Sciatic nerve (tissue), 2 donors: ENCODE measurements at regions not wholly inside any gene's neighbourhood (a gene's known extent, or its start where the extent isn't known, plus 50 kb on each side); places are given as distances from the start of the nearest gene placed in this dataset.

Experiments
- ATAC-seq: fragments of 200-7000 bp; cut with Tn5 transposase; one replicate; pipeline ENCODE4 v1.9.1; 2020; ENCODE audit warnings: mild to moderate bottlenecking, moderate library complexity
- DNase-seq: peaks from one replicate; pipeline ENCODE4 v3.0.0-alpha.2; 2020; ENCODE audit warnings: low spot score
- intact Hi-C: fragments of 100-400 bp; cut with DNase I; formaldehyde crosslinking; loops from one replicate; pipeline ENCODE4 v1.14.2; 2022
- donor health status: DM: no; HTN: no; CAD: no.
- donor health status: DM: no; HTN: no; CAD: no.

DNA sequence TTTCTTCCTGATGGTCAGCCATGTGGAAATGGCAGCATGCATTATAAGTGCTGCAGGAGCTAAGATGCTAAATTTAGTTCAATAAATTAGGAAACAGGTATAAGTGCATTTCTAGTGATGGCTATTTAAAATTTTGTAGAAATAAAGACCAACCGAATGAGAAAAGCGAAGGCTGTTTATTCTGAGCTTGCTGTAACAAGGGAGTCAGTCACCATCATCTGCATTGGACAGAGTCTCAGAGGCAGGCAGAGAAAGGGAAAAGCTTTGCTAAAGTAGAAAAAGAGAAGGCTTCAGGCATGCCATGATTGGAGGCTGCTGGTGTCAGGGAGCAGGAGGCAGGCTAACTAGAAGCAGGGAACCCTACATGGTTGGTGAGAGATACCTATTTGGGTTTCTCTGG, 451.0 kb downstream of the EDEM1 start:
- intact Hi-C loops = no loop called here
- ATAC-seq = no peak

DNA sequence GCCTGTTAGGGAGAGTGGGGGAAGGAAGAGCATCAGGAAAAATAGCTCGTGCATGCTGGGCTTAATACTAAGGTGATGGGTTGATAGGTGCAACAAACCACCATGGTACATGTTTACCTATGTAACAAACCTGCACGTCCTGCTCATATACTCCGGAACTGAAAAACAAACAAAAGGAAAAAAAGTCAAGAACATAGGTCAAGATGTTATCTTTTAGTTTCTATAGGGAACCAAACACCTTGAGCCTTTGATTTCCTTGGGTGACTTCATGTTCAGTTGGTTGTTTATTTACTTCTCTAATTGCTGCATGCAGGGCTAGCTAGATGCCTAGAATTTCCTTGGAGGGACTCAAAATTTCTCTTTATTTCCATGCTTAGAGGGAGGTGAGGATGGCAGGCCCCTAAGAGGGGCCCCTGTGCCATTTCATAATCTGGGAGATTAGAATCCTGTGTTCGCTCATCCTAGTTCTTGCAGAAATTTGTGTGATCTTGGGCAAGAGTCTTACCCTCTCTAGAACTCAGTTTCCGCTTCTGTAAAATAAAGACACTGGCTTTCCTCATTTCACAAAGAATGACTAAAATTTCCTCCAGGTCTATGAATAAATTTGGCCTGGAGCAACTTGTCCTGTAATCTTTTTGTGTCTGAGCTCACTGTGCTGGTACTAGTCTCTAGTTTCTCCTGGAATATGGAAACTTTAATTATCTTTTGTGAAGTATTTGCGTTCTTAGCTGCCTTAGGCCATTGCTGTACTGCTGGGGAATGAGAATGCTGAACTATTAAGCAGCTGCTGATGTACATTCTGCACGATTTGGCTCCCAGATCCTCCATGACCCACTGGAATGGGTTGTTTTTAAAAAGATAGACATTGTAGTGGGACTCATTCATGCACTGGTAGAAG, 457.5 kb downstream of the EDEM1 start:
- DNase-seq = no peak
- no peak for ATAC-seq
- intact Hi-C loops = no loop called here

More for the DNA sequence above, 451.0 kb downstream of the EDEM1 start:
- DNase-seq = no peak

DNA sequence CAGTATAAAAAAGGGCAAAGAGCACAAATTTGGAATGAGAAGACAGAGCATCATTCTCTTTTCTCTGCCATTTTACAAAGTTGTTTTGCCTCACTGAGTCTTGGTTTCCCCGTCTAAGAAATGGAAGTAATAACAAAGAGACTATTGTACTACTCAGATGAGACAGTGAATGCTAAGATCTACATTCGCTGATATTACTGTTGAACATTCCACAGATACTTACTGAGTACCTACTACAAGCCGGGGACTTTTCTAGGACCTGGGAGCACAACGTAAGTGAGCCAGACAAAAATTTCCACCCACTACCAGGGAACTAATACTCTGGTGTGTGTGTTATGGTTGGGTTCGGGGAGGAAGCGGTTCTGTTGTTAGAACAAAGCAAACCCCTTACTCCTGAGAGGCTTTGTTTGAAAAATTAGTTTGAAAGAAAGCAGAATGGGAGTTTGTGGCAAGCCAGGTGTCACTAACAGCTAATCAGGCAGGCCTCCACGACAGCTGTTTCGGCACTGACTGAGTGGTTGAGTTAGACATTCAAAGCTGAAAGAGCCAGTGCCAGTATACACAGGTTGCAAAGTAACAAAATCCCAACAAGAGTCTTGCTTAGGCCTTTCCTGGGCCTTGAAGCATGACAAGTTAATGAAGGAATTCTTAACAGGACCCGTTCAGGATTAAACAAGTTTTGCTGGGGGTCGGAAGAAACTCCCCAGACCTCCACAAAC, 458.3 kb downstream of the EDEM1 start:
- no peak for DNase-seq
- intact Hi-C loops = no loop called here
- no peak for ATAC-seq

GRCh38 chr3:5650303-5650702, 462.8 kb downstream of the EDEM1 start:
- intact Hi-C loops = no loop called here
- no peak for DNase-seq
- no peak for ATAC-seq

GRCh38 chr3:5651351-5651750, 463.8 kb downstream of the EDEM1 start:
- ATAC-seq = no peak
- no peak for DNase-seq
- intact Hi-C loops = no loop called here

DNA sequence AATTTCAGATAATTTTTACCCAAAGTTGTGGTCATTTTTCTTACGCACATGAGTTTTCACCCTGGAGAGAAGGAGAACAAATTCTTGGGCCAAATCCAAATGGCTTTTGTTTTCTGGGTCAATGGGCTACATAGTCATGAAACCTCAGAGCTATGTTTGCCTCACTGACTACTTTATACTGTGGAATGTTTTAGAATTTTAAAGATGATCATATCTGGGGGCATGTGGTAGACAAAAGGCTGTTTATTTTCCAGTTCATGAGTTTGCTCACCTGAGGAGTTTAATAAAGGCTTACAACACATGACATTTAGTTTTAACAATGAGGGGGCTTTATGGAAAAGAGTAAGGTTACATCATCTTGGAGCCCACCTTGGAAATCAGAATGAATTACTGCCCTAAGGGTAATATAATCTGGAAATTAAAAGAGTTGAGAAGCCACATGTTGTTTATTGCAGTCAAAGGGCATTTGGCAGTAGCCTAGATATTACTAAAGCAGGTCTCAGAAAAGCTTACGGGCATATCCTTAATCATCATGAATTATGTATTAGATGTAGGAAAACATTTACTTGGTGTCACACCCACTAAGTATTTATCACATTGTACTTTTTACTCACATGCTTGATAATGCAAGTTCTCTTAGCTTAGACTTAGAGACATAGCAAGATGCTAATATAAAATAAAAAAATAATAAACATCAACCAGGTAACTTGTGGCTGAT, 466.1 kb downstream of the EDEM1 start:
- ATAC-seq = no peak
- intact Hi-C loops = no loop called here
- DNase-seq = no peak

DNA sequence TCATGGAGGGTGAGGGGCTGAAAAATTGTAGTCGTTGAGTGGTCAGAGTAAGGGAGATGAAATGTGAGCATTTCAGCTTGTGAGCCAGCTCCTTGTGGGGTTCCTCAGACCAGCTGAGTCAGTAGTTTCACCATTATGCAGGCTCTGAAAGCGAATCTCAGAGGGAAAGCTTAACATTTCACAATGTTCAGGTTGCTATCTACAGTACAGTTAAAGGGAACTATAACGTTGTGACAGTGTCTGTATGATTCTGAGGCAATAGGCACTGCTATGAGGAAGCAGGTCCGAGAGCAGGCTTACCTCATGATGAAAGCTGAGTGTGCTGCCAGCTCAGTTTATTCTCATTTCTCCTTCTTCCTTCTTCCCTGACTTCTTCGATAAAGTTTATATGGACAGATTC, 469.6 kb downstream of the EDEM1 start:
- ATAC-seq = peak; percentile 51
- DNase-seq = no peak

GRCh38 chr3:5663601-5664000, 476.1 kb downstream of the EDEM1 start:
- DNase-seq (no peak), ATAC-seq (no peak)
- intact Hi-C loops = no loop called here

More for the DNA sequence above, 469.6 kb downstream of the EDEM1 start:
- intact Hi-C loops = no loop called here

DNA sequence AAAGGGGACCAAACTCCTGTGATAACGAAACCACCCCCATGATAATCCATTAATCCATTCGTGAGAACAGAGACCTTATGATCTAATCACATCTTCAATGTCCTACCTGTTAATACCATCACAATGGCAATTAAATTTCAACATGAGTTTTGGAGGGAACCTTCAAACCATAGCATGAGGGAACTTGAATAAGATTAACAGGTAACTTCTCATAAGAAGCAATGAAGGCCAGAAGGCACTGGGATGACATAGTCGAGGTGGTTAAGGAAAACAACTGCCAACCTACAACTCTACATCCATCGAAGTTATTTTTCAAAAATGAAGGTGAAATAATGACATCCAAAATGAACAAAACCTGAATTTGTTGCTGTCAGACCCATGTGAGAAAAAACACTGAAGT, 478.9 kb downstream of the EDEM1 start:
- intact Hi-C loops = no loop called here
- ATAC-seq = no peak
- DNase-seq = no peak

- ATAC-seq (no peak), DNase-seq (no peak)
- intact Hi-C loops = no loop called here
These were observed 486.0 kb downstream of the EDEM1 start for GRCh38 chr3:5673521-5673920.

- intact Hi-C loops = no loop called here
- ATAC-seq (no peak), DNase-seq (no peak)
These were observed 487.8 kb downstream of the EDEM1 start for GRCh38 chr3:5675319-5675718.

- intact Hi-C loops = no loop called here
- ATAC-seq (no peak), DNase-seq (no peak)
These were observed 490.0 kb downstream of the EDEM1 start for GRCh38 chr3:5677555-5677954.

GRCh38 chr3:5678248-5678647, 490.7 kb downstream of the EDEM1 start:
- intact Hi-C loops = no loop called here
- no peak for ATAC-seq
- DNase-seq = no peak

- DNase-seq = no peak
- intact Hi-C loops = no loop called here
- ATAC-seq = no peak
These were observed 491.3 kb downstream of the EDEM1 start for GRCh38 chr3:5678844-5679243.

DNA sequence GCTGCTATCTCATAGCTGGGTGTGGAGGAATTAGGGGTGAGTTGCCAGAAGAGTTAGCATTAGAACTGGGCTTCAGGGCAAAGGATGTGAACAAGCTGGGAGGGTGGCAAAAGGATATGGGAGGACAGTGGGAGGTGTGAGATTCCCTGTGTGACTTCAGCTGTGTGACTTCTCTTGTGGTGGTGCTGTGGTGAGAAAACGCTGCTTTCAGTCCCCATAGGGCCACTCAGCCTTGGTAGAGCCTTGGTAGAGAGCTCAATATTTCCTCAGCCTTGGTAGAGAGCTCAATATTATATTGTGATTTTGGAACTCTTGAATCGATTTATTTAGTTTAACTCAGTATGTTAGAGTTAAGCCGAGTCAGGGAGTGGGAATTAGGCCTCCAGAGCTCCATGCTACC, 499.7 kb downstream of the EDEM1 start:
- ATAC-seq (no peak), DNase-seq (no peak)
- intact Hi-C loops = no loop called here

- intact Hi-C loops = no loop called here
- DNase-seq = no peak
- no peak for ATAC-seq
These were observed 503.0 kb downstream of the EDEM1 start for GRCh38 chr3:5690490-5690889.

DNA sequence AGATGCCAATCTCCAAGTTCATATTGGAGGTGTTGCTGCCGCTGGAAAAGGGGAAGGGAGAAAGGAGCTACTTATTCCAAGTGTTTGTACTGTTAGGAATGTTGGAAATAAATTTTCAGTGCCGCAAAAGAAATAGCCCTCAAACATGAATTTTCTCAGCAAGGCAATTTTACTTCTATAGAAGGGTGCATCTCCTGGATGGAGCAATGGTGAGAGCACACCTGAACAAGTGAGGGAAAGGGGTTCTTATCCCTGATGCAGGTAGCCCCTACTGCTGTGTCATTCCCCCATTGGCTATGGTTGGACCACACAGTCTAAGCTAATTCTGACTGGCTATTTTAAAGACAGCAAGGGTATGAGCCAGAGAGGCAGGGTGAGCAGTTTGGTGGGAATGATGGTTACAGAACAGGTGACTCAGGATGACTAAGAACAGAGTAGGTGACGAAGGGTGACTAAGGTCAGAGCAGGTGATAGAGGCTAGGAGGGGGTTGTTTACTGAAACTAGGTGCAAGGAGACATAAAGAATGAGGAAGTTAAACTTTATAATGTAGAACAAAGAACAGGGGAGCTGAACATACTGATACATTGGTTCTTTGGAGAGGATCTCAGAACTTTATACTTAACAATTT, 503.5 kb downstream of the EDEM1 start:
- DNase-seq (no peak), ATAC-seq (no peak)
- intact Hi-C loops = no loop called here

DNA sequence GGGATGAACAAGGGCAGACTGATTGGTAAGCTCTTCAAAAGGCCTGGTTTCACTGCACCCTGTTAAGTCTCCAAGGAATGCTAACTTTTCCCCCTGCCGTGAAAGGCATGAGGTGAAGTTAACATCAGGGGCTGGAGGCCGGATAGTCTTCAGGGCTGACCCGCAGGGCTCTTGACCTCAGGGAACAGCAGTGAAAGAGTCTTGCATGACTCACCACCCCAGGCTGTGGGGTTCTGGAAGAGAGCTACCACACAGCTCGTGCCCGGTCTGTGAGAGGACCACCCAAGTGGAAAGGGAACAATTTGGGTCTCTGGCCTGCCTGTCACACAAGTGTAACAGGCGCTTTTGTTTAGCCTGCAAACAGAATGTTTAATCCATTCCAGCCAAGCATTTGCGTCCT, 504.9 kb downstream of the EDEM1 start:
- intact Hi-C loops = no loop called here
- no peak for ATAC-seq
- no peak for DNase-seq

DNA sequence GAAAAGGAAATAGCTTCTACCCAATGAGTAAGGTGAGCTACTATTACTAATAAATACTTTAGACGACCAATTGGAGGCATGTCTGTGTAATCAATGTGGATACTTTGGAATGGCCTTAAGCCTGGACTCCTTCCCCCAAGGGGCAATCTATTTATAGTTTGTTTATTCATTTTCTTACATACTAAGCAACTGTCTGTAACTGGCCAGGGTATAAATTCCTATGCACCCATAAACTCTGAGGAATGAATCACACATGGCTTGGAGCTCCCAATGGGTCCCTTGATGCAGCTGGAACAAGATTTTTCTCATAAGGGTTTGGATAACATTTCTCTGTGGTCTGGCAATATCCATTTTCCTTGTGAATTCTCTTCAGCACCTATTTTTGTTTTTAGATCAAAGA, 506.8 kb downstream of the EDEM1 start:
- intact Hi-C loops = no loop called here
- no peak for DNase-seq

More for the DNA sequence above, 506.8 kb downstream of the EDEM1 start:
- ATAC-seq = no peak
